ENCODE measurements at regions not wholly inside any gene's neighbourhood (a gene's known extent, or its start where the extent isn't known, plus 50 kb on each side); places are given as distances from the start of the nearest gene placed in this dataset.

DNA sequence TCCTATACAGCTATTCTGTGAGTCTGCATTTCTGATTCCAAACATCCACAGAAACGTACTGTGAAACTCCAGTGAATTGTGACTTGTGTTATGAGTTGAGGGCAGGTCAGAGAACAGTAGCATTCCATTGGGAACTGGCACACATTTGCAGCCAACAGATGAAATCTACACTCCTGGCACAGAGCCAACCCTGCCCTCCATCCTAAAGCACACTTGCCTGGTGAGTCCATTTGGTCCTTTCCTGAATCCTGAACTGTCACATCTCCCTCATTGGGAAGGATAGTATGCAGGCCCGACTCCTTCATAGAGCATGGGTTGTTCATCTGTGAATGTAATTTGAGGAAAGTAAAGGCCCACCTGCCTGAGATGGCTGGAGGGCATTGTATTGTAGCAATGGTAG is 314.3 kb upstream of the RASGRP1 start:
- no peak for DNase-seq (ENCODE audit: low read depth, low spot score)
- no peak overlapping the region for H3K4me3 ChIP-seq (ENCODE audit: low read depth, low read length)
- in situ Hi-C loops (cut with HindIII; ENCODE audit: low sequenced_read_pairs), result no loop called here
- TF ChIP-seq, protein P1, sequence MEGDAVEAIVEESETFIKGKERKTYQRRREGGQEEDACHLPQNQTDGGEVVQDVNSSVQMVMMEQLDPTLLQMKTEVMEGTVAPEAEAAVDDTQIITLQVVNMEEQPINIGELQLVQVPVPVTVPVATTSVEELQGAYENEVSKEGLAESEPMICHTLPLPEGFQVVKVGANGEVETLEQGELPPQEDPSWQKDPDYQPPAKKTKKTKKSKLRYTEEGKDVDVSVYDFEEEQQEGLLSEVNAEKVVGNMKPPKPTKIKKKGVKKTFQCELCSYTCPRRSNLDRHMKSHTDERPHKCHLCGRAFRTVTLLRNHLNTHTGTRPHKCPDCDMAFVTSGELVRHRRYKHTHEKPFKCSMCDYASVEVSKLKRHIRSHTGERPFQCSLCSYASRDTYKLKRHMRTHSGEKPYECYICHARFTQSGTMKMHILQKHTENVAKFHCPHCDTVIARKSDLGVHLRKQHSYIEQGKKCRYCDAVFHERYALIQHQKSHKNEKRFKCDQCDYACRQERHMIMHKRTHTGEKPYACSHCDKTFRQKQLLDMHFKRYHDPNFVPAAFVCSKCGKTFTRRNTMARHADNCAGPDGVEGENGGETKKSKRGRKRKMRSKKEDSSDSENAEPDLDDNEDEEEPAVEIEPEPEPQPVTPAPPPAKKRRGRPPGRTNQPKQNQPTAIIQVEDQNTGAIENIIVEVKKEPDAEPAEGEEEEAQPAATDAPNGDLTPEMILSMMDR (IDR thresholded peaks at IDR 0.05; ENCODE audit: low read depth, low read length), result no peak

GRCh38 chr15:38879909-38880471 is 315.4 kb upstream of the RASGRP1 start:
- TF ChIP-seq, protein P1 (IDR thresholded peaks at IDR 0.05; ENCODE audit: low read depth, low read length), result no peak
- in situ Hi-C loops (cut with HindIII; ENCODE audit: low sequenced_read_pairs), result no loop called here

GRCh38 chr15:38882221-38882620 is 317.6 kb upstream of the RASGRP1 start:
- H3K4me3 ChIP-seq (ENCODE audit: low read depth, low read length), result no peak overlapping the region
- no peak for DNase-seq (ENCODE audit: low read depth, low spot score)
- TF ChIP-seq, protein P1 (IDR thresholded peaks at IDR 0.05; ENCODE audit: low read depth, low read length), result no peak
- in situ Hi-C loops (cut with HindIII; ENCODE audit: low sequenced_read_pairs), result no loop called here

More at GRCh38 chr15:38879909-38880471, 315.4 kb upstream of the RASGRP1 start:
- no peak overlapping the region for H3K4me3 ChIP-seq (ENCODE audit: low read depth, low read length)
- peak; percentile 47 for DNase-seq (ENCODE audit: low read depth, low spot score)

DNA sequence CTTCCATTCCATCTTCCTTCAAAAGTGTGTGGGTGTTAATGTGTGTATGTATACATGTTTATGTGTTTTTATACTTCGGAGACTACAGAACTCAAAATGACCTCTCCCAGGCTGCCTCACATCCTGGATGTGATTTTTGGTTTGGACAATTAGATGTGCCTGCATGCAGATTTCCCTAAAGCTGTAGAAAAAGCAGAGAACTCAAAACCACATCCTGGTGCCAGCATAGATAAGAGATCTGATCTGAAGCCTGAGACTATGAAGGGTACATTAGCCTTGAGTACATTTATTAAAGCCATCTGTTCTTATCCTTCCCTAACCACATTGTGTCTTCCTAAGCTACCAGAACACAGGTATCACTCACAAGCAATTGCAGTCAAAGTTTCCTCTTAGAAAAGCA is 319.4 kb upstream of the RASGRP1 start:
- DNase-seq (ENCODE audit: low read depth, low spot score), result peak; percentile 45
- in situ Hi-C loops (cut with HindIII; ENCODE audit: low sequenced_read_pairs), result no loop called here
- no peak overlapping the region for H3K4me3 ChIP-seq (ENCODE audit: low read depth, low read length)
- TF ChIP-seq, protein P1 (IDR thresholded peaks at IDR 0.05; ENCODE audit: low read depth, low read length), result no peak

DNA sequence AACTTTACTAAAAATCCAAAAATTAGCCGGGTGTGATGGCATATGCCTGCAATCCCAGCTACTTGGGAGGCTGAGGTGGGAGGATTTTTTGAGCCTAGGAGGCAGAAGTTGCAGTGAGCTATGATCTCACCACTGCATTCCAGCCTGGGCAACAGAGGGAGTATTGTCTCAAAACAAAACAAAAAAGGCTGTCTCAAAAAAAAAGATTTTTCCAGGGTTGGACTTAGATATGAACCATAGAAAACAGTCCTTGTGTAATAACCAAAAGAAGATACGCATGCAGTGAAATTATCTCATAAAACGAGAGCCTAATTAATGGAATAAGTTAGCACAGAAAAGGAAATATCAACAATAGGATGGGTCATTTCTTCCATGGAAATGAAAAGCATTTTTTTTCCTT is 320.4 kb upstream of the RASGRP1 start:
- no peak overlapping the region for H3K4me3 ChIP-seq (ENCODE audit: low read depth, low read length)
- DNase-seq (ENCODE audit: low read depth, low spot score), result peak; percentile 33
- in situ Hi-C loops (cut with HindIII; ENCODE audit: low sequenced_read_pairs), result no loop called here
- TF ChIP-seq, protein P1 (IDR thresholded peaks at IDR 0.05; ENCODE audit: low read depth, low read length), result no peak

DNA sequence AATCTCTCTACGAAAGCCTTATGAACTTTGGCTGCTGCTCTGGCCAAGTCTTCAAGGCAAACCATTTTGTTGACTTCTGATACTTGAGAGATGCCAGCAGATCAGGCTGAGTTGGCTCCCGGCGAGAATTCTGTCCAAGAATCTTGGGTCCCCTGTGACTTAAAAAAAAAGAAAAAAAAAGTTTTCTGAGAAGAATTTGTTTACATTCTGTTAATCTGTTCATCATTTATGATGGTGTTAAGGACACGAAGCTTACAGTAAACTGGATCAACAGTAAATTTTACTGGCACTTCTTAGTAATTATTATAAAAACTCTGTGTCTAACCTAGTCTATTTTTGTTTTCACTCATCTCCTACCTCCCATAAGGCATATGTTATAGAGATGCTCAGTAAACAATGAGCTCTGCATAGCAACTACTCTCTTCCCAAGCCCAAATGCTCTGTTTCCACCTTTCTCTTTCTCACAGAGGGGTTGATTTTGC is 320.9 kb upstream of the RASGRP1 start:
- no peak overlapping the region for H3K4me3 ChIP-seq (ENCODE audit: low read depth, low read length)
- in situ Hi-C loops (cut with HindIII; ENCODE audit: low sequenced_read_pairs), result no loop called here
- DNase-seq (ENCODE audit: low read depth, low spot score), result no peak
- TF ChIP-seq, protein P1 (IDR thresholded peaks at IDR 0.05; ENCODE audit: low read depth, low read length), result no peak

Data from astrocyte of the spinal cord (primary cell).